Fibroblast of pulmonary artery (primary cell): ENCODE measurements at regions not wholly inside any gene's neighbourhood (a gene's known extent, or its start where the extent isn't known, plus 50 kb on each side); places are given as distances from the start of the nearest gene placed in this dataset.

Source experiments
- DNase-seq: peaks from one replicate; pipeline ENCODE4 v3.0.0-alpha.2; 2010; ENCODE audit warnings: low read depth
- H3K4me3 ChIP-seq: replicated peaks from 2 replicates; pipeline ENCODE4 v1.5.1; 2011; ENCODE audit warnings: low read depth, mild to moderate bottlenecking, control low read depth, low read length, moderate library complexity
- CTCF ChIP-seq: IDR thresholded peaks from 2 replicates; pipeline ENCODE4 v1.5.1; 2011; ENCODE audit warnings: mild to moderate bottlenecking, control low read depth, low read length, inconsistent platforms; ENCODE audit errors: missing control alignments

GRCh38 chr1:58986996-58987767, 203.3 kb upstream of the JUN start:
- H3K4me3 ChIP-seq = no peak overlapping the region
- TF ChIP-seq CTCF = no peak
- no peak for DNase-seq

DNA sequence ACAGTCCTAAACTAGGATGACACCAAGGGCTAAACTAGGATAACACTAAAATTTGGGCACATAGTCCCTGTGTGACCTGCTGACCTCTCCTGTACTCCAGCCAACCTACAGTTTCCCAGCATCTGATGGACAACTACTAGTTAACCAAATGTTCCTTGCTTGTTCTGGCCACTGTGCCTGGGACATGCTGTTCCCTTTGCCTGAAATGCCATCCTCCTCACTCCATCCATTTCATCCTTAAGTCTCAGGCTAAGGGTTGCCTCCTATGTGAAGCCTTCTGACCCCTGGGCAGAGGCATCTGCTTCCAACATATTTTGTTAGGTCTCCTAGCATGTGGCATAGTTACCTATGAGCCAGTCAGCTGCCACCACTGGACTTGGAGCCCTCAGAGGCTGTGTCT, 204.9 kb upstream of the JUN start:
- H3K4me3 ChIP-seq = no peak overlapping the region
- DNase-seq = no peak
- TF ChIP-seq CTCF = no peak

DNA sequence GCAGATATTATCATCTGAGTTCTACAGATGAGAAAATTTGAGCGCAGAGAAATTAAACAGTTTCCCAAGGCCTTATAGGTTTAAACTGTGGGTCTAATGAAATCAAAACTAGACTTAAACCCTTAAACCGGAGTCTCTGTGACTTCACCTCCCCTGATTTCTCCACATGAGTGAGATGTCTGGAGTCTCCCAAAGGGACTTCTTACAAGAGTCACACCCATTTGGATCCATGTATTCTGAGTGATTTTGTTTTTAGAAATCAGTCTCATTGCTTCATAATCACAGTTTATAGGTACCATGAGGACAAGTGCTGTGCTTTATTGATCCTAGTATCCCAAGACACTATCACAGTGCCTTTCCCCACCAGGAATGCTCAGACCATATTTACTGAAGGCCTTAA, 206.0 kb upstream of the JUN start:
- no peak for DNase-seq
- TF ChIP-seq CTCF = no peak
- no peak overlapping the region for H3K4me3 ChIP-seq

GRCh38 chr1:58991305-58991704, 207.5 kb upstream of the JUN start:
- no peak for TF ChIP-seq CTCF
- no peak for DNase-seq
- no peak overlapping the region for H3K4me3 ChIP-seq

- DNase-seq = no peak
- TF ChIP-seq CTCF = no peak
- H3K4me3 ChIP-seq = no peak overlapping the region
Observed at GRCh38 chr1:58992643-58993042, 208.8 kb upstream of the JUN start.

GRCh38 chr1:58993403-58993802, 209.6 kb upstream of the JUN start:
- no peak overlapping the region for H3K4me3 ChIP-seq
- DNase-seq = no peak
- TF ChIP-seq CTCF = no peak

DNA sequence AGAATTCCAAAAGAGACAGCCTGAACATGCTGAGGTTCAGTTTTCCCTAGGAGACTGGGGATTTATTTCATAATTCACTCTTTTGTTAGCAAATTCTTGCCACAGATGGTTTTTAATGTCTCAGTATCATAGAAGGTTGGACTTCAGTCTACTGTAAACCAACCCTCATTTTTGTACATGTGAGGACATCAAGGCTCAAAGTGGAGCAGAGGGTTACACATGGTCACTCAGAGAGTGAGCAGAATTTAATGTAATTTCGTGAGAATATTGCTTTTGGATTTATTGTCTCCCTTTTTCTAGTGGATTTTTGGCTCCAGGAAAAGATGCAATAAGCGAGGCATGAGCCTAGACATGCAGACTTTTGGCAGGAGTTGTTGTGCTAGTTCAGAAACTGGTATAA, 210.8 kb upstream of the JUN start:
- TF ChIP-seq CTCF = no peak
- H3K4me3 ChIP-seq = no peak overlapping the region
- DNase-seq = no peak
